ENCODE measurements at regions not wholly inside any gene's neighbourhood (a gene's known extent, or its start where the extent isn't known, plus 50 kb on each side); places are given as distances from the start of the nearest gene placed in this dataset.

DNA sequence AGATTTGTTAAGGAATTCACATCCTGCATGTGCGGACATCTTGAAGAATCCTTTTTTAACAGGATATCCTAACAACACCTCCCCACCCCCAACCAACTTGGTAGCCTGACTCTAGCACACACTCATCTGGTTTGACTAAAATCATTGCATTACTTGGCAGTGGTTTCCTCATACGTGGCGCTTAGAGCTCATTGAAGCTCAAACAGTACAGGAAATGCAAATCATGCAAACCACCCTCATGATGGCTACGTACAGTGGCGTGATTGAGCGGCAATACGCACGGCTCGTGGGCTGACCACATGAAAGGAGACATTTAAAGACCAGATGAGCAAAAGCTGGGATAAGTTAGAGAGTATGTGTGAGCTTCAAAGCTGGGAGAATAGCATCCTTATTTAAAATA is 336.2 kb downstream of the ZEB2 start:
- in situ Hi-C loops (cut with MboI; ENCODE audit: low pct_unique_long_range_greater_than_20kb, low sequenced_read_pairs): no loop called here
- no peak for DNase-seq

DNA sequence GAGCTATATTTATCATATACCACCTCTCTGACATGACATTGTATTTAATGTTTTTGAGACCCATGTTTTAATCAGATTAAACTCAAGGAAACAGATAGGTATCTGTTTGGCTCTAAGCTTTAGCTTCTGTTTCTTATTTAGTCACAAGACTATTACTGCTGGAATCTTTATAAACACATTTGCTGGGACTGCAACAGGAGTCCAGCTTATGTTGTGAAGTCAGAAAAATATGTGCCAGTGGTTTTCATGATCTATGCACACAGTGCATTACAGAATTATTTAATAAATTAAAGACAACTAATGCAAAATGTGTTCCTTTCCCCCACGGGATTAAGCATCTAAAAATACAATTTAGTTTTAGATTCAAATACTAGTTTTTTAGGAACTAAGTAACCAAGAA is 338.9 kb downstream of the ZEB2 start:
- no peak for DNase-seq
- in situ Hi-C loops (cut with MboI; ENCODE audit: low pct_unique_long_range_greater_than_20kb, low sequenced_read_pairs): no loop called here

DNA sequence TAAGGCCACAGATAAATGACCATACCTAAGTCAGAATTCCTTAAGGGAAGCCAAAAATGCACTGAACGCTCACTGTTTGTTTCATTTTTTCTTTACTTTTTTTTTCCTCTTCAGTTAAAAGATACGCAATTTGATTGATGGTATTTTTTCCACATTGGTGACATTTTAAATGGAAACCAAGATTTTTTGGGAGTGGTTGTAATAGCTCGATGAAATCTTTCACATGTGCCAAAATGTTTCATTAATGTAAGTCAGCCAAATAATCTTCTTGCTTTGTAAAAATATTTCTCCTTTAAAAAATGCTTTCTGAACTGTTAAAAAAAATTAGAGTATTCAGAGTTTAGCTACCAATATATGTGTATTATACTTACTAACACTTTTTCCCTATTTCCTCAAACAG is 339.8 kb downstream of the ZEB2 start:
- no peak for DNase-seq
- in situ Hi-C loops (cut with MboI; ENCODE audit: low pct_unique_long_range_greater_than_20kb, low sequenced_read_pairs): no loop called here

DNA sequence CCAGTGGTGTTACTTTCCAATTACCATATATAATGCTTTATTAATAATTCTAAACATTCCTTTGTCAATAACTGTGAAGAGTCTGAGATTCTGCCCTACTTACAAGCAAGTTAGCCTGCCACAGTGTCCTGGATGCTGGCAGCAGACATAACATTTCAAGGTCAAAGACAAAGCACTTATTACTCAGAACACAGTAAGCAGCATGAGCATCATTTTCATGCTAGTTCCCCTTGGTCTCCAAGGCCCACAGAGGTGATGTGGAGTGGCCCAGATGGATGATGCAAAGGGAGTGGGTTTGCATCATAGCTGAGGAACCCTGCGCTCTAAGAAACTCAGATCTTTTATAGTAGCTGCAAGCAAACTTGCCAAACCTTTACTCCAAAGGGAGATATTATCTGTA is 349.7 kb downstream of the ZEB2 start:
- in situ Hi-C loops (cut with MboI; ENCODE audit: low pct_unique_long_range_greater_than_20kb, low sequenced_read_pairs): no loop called here
- no peak for DNase-seq

DNA sequence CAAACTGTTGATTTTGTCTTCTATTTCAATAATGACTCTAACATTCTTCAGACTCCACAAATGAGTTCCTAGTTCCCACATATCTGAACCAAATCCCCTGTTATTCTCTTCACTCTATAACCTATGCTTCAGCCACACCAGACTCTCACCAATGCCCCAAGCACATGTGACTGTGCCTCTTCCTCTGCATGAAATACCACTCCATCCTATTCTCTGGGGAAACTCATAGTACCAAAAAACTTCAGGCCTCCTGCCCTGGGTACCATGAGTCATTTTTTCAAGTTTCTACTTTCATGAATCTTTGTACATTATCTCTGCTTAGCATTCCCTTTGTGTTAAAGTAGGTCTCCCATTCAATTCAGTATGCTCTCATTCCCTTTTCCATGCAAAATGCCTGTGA is 353.2 kb downstream of the ZEB2 start:
- in situ Hi-C loops (cut with MboI; ENCODE audit: low pct_unique_long_range_greater_than_20kb, low sequenced_read_pairs): no loop called here
- DNase-seq: no peak

DNA sequence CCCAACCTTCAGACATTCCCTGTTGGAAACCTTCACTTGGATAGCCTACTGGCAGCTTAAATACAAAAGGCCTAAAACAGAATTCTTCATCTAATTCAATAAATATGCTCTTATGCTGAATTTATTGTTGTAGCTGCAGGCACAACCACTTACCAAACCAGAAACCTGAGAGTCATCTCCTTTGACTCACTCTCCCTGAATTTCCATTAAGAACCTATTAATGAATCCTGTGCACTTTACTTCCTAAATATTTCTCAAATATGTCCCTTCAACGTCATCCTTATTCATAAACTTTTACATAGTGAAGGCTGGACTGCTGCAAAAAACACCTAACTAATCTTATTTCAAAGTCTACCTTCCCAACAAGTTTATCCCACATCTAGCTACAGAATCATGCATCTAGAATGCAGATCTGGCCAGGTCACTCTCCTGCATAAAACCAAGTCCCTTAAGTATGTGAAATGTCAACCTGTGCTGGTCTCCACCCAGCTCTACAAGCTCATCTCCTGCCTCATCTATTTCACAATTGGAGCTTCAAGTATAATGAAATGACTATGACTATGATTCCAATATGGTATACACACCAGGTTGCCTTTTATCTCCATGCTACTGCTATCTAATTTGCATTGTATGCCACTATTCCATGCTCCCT is 354.2 kb downstream of the ZEB2 start:
- in situ Hi-C loops (cut with MboI; ENCODE audit: low pct_unique_long_range_greater_than_20kb, low sequenced_read_pairs): no loop called here
- no peak for DNase-seq

DNA sequence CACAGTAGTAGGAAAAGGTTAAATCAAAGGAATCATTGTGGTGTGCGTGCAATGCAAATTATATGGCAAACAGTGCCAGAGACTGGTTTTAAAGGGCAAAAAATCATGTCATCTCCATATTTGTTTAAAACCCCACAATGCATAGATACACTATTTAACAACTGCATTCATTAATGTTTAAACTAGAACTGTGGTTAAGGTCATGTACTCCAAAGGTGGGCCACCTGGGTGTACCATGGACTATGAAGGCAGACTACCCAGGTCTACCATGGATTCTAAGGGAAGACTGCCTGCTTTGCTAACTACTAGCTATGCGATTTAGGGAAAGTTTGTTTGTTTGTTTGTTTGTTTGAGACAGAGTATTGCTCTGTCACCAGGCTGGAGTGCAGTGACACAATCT is 356.3 kb downstream of the ZEB2 start:
- DNase-seq: no peak
- in situ Hi-C loops (cut with MboI; ENCODE audit: low pct_unique_long_range_greater_than_20kb, low sequenced_read_pairs): no loop called here

DNA sequence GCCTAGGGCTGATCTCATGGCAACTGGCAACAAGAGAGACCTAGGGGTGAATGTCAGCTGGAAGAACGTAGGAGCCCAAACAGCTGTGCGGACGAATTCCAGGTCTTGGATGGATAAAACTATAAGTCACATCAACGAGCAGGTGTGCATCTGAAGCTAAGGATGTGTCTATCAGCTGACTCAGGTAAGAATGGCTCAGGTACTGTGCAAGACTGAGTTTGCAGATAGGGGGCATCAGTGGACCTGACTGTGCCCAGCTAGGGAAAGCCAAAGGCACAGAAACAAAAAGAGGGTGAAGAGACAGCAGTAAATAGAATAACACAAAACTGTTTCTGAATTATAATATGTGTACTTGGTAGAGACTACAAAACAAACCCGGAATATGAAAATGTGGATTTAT is 357.3 kb downstream of the ZEB2 start:
- peak; percentile 33 for DNase-seq
- in situ Hi-C loops (cut with MboI; ENCODE audit: low pct_unique_long_range_greater_than_20kb, low sequenced_read_pairs): no loop called here

DNA sequence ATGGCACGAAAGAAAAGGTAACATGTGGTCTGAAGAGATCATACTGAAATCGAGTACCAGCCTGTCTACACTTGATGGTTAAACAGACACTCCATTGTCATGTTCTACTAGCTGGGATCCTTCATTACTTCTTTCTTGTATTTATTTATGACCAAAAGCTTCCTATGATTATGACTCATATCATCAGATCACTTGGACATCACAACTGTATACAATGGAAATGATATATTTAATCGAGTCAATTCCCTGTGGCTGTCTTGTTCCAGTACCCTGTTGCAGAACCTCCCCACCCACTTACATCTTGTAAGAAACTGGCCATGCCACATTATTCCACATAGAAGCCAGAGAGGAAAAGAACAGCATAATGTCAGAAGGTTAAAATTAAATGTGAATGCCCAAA is 358.9 kb downstream of the ZEB2 start:
- DNase-seq: no peak
- in situ Hi-C loops (cut with MboI; ENCODE audit: low pct_unique_long_range_greater_than_20kb, low sequenced_read_pairs): no loop called here

DNA sequence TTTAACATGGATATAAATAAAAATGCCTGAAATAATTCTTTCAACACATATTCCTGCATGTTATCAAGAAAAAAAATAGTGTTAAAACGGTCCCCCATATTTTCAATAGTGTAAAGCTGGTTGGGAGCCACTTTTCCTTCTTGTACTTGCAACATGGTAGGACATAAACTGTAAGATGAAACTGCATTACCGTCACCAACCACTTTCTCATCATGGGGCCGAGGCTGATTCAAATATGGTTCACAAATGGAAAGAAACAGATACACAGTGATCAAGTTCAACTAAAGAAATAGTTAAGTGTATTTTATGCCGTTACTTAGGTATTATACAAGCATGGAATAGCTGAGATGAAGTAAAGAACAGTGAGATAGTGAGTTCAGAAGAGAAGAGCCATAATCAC is 360.7 kb downstream of the ZEB2 start:
- no peak for DNase-seq
- in situ Hi-C loops (cut with MboI; ENCODE audit: low pct_unique_long_range_greater_than_20kb, low sequenced_read_pairs): no loop called here

DNA sequence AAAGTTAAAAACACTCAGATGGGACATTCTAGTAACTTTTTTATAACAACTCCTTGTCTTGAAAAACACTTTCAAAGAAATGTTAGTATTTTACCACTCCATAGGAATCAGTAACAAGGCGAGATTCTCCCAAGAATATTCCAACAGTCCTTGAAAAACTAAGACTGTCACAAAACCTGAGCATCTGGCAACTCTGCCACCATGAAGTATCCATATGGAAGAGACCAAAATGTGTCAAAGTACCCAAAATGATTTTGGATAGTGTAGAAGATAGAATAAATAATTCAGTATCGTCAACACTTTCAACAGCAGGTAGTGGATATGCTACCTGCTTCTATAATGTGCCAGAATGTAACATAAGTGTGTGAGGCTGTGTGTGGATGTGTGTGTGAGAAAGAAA is 361.8 kb downstream of the ZEB2 start:
- in situ Hi-C loops (cut with MboI; ENCODE audit: low pct_unique_long_range_greater_than_20kb, low sequenced_read_pairs): no loop called here
- DNase-seq: no peak

DNA sequence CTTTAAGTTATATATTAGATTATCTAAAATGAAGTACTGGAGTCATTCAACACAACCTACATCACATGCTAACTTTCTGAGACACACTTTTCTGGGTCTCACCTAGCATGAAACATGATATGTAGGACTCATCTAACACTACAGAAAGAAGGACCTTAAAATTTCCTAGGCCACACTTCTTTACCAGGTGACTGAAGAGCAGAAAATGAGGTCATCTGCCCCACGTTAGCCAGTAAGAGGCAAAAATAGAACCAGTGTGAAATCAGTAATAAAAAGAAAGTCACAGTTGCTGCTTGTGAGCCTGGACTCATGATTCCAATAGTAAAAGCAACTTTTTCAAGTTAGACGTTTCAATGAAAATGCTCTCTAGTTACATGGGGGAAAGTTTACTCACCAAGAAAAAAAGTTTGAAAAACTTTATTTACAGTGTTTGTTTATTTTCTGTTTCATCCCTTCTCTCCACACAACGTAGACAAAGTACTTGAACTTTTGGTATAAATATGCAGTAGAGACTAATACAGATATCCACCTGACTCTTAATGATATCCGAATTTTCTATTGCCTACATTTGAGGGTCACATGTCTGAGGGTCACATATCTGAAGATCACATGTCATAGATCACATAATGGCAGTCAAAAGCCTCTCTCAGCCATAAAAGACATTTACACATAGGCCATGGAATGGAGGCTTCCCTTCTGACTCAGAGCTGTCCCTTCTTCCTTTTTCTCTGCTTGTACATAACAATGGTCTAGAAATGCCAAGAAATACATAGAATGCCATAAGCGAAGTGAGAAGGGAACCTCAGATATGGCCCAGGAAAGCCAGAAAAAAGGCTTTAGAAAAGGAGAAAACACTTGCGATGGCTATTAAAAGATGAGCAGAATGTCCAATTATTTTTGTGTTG is 362.9 kb downstream of the ZEB2 start:
- DNase-seq: no peak
- in situ Hi-C loops (cut with MboI; ENCODE audit: low pct_unique_long_range_greater_than_20kb, low sequenced_read_pairs): no loop called here

DNA sequence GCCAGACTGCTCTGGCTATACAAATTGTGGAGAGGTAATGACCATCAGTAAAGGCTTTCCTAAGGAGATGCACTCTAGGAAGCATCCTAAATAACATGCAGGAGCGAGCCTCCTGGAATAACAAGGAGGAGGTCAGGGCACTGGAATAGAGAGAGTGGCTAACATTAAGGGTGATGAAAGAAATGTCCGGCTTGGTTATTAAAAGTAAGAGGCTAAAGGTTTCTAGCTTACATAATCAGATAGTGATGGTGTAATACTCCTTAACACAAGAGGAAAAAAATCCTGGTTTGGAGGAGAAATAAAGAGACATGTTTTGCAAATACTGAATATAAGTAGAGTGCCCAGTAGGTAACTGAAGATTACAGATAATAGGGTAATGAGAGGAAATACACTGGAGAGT is 365.7 kb downstream of the ZEB2 start:
- no peak for DNase-seq
- in situ Hi-C loops (cut with MboI; ENCODE audit: low pct_unique_long_range_greater_than_20kb, low sequenced_read_pairs): no loop called here

DNA sequence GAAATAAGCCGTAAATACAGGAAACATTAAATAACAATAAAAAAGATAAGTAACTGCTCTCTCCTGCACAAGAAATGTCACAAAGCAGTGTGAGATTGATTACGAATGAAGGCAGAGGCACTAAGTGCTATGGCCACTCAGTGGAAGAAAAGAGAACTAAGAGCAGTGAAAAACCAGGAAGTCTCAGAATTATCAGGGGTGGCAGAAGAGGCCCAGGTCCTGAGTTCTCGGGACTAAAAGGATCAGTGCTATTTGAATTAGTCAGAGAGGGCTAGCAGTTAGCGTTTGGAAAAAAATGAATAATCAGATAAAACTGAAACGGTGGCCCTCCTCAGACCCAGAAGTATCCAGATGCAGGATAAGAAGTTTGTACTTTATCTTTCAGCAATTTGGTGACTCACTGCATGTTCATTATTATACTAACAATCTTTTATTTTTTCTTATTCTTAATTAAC is 367.1 kb downstream of the ZEB2 start:
- in situ Hi-C loops (cut with MboI; ENCODE audit: low pct_unique_long_range_greater_than_20kb, low sequenced_read_pairs): no loop called here
- DNase-seq: peak; percentile 82

DNA sequence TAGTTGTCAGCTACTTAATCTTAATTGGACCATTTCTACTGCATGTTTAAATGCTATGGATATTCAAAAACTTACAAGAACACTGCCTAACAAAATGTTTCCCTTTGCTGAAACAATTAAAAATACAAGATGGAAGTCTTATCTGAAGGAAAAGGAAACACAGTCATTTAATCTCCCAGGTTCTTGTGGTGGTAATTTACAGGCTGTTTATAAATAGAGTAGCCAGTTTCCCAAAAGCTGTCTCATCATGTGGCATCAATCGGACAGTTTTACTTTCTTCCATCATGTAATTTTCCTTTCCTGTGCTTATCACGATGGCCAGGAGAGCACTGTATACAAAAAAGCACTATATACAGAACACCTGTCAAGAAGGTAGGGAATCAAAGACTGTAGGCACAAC is 368.1 kb downstream of the ZEB2 start:
- DNase-seq: no peak
- in situ Hi-C loops (cut with MboI; ENCODE audit: low pct_unique_long_range_greater_than_20kb, low sequenced_read_pairs): no loop called here

DNA sequence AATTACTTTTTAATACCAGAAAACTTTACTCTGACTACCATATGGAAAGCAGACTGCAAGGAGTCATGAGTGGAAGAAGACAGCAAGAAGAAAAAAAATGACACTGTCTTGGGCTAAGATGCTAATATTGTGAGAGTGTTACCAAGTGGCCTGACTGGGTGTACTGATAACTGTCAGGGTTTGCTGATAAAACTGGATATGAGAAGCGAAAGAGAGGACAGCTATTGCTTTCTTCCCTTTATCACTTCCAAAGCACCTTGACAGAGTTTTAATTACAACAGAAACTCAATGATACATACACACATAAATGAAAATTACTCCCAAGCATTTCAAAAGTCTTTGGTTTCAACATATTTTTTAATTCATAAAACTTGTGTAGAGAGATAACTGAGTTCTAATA is 368.5 kb downstream of the ZEB2 start:
- DNase-seq: no peak
- in situ Hi-C loops (cut with MboI; ENCODE audit: low pct_unique_long_range_greater_than_20kb, low sequenced_read_pairs): no loop called here

DNA sequence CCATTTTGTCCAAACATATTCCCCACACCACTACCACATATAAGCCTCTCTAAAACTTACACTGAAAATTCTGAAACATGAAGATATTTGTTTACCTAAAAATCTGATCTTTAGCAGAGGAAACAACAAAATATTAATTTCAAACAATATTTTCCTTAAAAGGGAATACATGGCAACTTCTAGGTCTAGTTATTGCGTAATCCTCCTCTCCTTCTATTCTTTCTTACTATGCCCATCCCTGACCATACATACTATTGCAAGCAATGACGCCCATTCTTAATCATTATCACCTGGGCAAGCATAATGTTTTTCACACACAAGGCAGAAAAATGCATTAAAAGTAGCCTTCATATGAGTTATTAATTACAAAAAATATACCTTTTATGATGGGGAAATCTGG is 372.6 kb downstream of the ZEB2 start:
- DNase-seq: no peak
- in situ Hi-C loops (cut with MboI; ENCODE audit: low pct_unique_long_range_greater_than_20kb, low sequenced_read_pairs): no loop called here

DNA sequence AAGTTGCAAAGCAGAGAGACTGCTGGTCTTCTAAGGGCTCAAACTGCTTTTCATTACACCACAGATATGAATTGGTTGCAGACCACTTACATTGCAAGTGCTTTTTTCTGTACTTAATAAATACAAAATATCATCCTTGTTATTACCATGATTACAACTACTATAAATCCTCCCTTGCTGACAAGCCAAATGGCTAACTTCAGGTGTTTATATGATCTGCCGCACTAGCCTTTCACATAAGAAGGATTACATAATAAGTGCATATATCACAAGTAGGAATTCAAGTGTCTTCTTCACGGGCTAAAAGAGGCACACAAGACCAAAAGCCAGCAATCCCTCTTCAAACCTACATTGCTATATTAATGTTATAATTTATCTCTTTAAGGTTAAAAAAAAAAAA is 373.0 kb downstream of the ZEB2 start:
- in situ Hi-C loops (cut with MboI; ENCODE audit: low pct_unique_long_range_greater_than_20kb, low sequenced_read_pairs): no loop called here
- no peak for DNase-seq

DNA sequence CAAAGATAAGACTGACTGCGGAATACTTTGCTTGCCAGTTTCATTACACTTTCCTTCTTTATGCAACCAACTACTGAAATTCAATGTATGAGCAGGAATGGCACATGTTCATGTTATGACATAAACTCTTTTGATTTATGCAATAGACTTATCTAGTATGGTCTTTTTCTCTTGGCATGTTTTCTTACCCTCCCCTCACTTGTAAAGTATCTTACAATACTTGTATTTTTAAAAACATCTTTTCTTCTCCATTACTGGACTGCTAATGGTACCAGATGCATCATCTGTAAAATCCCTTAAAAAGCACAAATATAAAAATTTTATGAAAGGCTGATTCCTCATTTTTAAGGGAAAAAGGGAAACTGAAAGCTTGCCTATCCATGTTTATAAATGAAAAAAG is 373.8 kb downstream of the ZEB2 start:
- in situ Hi-C loops (cut with MboI; ENCODE audit: low pct_unique_long_range_greater_than_20kb, low sequenced_read_pairs): no loop called here
- DNase-seq: no peak

DNA sequence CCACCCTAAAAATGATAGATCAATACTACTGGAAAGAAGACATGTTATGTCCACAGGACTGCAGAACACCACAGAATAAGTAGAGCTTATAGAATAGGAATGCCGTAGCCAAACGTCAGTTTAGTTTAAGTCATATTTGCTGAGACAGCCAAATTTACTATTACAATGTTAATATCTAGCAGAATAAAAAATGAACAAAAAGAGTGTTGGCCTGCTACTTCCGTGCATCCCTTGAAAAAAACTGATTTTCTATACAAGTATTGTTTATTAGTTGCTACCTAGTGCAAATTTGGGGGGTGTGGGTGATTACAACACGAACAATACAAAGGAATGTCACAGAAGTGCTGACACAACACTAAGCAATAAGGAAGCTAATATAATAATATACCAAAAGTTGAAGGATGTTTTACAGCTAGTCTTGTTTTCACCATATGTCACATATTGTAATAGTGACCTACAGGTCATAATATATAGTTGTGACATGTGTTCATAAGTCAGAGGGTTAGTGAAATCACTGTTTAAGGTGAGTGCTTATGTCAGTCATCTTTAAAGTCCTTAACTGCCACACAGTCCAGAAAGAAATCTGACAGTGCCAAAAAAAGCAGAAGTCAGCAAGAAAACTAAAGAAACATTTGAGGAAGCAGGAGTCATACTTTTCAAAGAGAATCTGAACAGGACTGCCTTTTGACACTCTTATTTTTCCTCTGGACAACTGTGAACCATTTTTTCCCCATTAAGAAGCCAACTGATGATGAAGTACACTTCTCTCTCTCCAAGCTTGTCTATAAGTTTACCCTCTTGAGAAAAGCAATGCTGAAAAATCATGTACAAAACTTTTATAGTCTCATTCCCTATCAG is 376.4 kb downstream of the ZEB2 start:
- peak; percentile 68 for DNase-seq
- in situ Hi-C loops (cut with MboI; ENCODE audit: low pct_unique_long_range_greater_than_20kb, low sequenced_read_pairs): no loop called here

Data from KBM-7 (cell line).